ENCODE measurements at regions not wholly inside any gene's neighbourhood (a gene's known extent, or its start where the extent isn't known, plus 50 kb on each side); places are given as distances from the start of the nearest gene placed in this dataset.

DNA sequence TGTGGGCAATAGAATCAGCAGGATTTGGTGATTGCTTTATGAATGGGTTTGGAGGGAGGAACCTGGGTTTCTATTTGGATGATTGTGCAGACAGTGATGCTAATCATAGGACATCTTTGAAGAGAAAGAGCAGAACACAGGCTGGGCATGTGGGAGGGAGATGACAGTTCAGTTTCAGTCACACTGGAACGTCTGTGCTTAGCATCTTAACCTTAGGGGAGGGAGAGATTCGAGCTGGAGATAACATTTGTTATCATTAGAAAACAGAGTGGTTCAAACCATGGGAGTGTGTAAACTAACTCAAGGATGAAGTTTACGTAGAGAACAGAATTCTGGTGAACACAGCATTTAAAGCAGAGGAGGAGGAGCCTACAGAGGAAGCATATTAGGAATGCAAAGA is 138.6 kb upstream of the PPP2R2B start:
- TF ChIP-seq, protein P1, sequence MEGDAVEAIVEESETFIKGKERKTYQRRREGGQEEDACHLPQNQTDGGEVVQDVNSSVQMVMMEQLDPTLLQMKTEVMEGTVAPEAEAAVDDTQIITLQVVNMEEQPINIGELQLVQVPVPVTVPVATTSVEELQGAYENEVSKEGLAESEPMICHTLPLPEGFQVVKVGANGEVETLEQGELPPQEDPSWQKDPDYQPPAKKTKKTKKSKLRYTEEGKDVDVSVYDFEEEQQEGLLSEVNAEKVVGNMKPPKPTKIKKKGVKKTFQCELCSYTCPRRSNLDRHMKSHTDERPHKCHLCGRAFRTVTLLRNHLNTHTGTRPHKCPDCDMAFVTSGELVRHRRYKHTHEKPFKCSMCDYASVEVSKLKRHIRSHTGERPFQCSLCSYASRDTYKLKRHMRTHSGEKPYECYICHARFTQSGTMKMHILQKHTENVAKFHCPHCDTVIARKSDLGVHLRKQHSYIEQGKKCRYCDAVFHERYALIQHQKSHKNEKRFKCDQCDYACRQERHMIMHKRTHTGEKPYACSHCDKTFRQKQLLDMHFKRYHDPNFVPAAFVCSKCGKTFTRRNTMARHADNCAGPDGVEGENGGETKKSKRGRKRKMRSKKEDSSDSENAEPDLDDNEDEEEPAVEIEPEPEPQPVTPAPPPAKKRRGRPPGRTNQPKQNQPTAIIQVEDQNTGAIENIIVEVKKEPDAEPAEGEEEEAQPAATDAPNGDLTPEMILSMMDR (IDR thresholded peaks at IDR 0.05) = no peak
- no peak for TF ChIP-seq POLR2A (IDR thresholded peaks at IDR 0.05)

Measured in ovary (tissue), 3 donors.